GM21360 (cell line): ENCODE measurements at regions not wholly inside any gene's neighbourhood (a gene's known extent, or its start where the extent isn't known, plus 50 kb on each side); places are given as distances from the start of the nearest gene placed in this dataset.

Source experiments
- ATAC-seq: cut with Tn5 transposase; IDR thresholded peaks from one replicate; pipeline ENCODE4 v1.9.1; 2021; ENCODE audit warnings: mild to moderate bottlenecking, moderate library complexity; ENCODE audit not compliant: unreplicated experiment

DNA sequence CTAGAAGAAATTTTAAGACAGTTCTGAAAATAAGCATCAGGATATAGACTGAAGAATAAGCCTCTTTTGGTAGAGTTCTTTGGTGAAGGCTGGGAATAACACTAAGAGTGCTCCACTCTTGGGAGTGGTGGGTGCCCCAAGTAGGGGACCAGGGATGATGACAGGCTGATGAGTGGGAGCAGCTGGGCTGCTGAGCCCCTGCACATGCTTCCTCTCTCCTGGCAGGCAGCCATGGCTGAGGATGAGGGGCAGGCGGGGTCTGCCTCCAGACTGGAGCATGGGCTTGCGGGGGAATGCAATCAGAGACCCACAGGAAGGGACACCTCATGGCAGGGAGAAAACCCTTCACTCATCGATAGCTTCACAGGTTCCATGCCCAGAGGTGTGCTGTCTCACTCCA, 72.6 kb upstream of the RORA start:
- no peak for ATAC-seq

DNA sequence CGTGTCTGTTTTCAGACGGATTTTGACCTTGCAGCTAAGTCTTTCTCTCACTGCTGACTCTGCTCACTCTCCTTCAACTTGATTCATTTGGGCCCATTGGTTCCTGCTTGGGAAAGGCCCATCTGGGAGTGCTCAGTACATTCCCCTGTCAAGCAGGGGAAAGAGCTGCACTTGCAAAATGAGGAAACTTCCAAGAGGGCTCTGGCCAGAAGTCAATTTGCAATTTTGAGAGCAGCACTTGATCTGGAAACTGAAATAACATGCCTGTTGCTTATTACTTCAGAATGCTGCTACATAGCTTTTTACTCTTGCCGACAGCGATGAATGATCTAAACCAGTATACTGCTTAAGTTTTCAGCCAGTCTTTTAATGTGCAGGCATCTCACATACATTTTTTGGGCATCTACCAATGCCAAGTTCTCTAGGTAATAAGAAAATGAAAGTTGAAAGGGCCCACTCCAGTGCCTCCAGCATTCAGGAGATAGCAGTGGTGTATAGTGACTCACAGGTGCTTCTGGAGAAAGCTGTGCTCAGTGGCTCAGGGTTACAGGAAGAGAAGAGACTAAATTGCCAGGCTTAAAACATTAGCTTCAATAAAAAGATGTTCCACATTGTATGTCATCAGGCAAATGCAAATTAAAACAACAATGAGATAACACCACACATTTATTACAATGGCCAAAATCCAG, 70.1 kb upstream of the RORA start:
- ATAC-seq, result no peak

DNA sequence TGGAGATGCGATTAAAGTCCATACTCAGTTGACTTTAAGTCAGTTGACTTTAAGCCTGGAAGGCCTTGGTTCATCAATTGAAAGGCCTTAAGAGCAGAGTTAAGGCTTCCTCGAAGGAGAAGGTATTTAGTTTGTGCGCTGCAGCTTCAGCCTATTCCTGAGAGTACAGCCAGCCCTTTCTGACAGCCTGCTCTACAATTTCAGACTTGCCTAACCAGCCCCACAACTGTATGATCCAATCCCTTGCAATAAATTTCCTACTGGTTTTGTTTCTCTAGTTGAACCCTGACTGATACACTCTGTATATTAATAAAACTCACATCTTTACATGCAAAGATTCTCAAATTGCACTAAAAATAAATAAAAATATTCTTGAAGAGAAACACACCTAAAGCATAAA, 66.1 kb upstream of the RORA start:
- ATAC-seq, result no peak

DNA sequence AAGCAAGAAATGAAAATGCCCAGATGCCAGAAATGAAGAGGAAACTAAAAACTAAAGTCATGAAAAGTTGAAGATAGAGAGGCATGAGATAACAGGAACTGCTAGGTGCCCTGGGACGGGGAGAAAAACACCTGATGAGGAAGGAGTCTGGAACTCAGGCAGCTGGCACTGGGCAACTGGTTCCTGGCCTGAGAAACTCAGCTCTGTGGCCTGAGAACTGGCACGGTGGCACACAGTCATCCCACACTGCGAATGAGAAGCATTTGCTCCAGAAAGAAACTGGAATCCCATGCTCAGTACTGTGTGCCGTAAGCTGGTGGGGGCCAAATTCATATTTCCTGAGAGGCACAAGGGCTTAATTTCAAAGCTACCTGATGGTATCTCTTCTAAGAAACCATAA, 53.6 kb upstream of the RORA start:
- ATAC-seq, result no peak

DNA sequence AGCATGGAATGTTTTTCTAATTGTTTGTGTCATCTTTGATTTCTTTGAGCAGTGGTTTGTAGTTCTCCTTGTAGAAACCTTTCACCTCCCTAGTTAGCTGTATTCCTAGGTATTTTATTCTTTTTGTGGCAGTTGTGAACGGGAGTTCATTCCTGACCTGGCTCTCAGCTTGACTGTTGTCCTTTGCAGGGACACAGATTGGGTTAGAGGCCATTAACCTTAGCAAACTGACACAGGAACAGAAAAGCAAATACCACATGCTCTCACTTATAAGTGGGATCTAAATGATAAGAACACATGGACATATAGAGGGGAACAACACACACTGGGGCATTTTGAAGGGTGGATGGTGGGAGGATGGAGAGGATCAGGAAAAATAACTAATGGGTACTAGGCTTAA, 52.2 kb upstream of the RORA start:
- no peak for ATAC-seq
